HUDEP-2 (cell line): ENCODE measurements at regions not wholly inside any gene's neighbourhood (a gene's known extent, or its start where the extent isn't known, plus 50 kb on each side); places are given as distances from the start of the nearest gene placed in this dataset.

Experiments
- DNase-seq, 76 experiments: peaks; one replicate each; lab custom pipeline; 2025; ENCODE audit not compliant: unreplicated experiment in 76 of 76; lab: John Stamatoyannopoulos, UW

DNA sequence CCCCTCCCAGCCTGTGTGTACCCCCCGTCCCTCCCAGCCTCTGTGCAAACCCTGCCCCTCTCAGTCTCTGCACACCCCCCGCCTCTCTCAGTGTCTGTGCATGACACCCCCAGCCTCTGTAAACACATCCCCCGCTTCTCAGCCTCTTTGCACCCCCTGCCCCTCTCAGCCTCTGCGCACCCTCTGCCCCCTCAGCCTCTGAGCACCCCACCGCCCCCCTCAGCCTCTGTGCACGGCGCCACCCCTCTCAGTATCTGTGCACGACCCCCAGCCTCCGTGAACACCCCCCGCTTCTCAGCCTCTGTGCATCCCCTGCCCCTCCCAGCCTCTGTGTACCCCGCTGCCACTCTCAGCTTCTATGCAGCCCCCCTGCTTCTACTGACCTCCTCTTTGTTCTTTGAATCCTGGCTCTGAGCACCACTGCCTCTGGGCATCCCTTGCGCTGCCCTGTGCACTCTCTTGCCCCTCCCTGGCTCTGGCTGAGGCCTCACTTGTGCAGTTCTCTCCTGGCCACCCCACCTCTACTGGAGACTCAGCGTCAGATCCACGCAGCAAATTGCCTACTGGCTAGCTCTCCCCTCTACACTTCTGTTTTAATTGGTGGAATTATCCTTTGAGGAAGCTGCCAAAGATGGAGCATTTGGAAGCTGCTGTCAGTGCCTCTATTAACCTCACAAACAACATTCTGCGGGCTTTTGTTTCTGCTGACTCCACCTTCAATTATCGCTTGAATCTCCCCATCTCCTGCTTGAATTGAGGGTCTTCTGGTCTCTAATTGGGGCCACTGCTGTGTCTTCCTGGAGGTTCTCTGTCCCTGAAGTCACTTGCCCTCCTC lies 838.6 kb downstream of the TBC1D22A start:
- no peak for DNase-seq

DNA sequence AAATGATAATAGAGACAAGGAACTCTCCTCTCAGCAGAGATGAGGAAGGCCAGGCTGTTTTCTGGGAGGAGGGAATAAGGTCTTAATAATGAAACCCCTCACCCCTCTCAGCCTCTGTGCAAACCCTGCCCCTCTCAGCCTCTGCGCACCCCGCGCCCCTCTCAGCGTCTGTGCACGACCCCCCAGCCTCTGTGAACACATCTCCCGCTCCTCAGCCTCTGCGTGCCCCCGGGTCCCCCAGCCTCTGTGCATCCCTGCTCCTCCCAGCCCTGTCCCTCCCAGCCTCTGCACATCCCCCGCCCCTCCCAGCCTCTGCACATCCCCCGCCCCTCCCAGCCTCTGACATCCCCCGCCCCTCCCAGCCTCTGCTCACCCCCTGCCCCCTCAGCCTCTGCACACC lies 837.8 kb downstream of the TBC1D22A start:
- no peak for DNase-seq

DNA sequence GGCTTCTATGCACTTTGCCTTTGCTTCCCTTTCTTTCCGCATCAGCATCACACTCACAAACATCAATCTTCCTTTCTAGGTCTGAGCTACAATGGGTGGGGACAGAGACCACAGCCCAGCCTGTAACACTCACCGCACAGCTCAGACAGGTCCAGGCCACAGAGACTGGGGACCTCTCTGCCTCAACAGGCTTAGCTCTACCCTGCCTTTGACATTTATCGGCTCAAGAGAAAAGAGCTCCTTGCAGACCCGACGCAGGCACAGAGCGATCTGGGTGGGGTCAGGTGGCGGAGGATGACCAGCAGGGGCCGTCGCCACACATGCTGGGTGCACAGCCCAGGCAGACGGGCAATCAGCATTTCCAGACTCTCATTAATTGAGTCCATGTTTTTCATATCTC lies 837.3 kb downstream of the TBC1D22A start:
- no peak for DNase-seq

DNA sequence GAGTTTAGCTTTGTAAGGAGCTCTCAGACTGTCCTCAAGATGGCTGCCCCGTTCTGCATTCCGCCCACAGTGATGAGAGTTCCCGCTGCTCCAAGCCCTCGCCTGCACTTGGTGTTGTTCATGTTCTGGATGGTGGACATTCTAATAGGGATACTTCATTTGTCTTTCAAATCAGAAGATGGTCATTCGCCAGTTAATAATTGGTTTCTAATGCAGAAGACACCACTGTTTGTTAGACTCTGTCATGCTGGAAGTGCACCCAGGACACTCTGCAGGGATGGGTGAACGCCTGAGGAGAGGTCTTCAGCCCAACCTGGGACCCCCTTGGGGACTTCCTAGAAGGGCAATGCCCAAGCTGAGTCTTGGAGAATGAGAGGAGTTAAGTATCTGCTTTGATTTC lies 836.4 kb downstream of the TBC1D22A start:
- DNase-seq, result no peak

DNA sequence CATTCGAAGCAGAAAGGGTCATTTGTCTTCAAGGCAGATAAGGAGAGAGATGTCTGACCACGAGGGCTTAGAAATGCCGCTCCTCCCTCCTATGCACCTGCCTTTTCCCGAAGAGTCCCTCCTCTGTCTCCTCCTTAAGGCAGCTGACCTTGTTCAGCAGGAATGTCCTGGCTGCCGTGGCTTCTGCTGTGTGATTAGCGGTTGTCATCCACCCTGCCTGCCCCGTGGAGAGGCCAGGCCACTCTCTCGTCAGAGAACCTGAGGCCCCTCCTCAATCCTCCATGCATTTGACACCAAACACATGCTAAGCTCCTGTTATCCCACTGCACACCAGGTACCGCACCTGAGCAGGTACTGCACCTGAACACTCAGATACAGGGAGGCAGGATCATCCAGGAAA lies 834.6 kb downstream of the TBC1D22A start:
- DNase-seq, result no peak

DNA sequence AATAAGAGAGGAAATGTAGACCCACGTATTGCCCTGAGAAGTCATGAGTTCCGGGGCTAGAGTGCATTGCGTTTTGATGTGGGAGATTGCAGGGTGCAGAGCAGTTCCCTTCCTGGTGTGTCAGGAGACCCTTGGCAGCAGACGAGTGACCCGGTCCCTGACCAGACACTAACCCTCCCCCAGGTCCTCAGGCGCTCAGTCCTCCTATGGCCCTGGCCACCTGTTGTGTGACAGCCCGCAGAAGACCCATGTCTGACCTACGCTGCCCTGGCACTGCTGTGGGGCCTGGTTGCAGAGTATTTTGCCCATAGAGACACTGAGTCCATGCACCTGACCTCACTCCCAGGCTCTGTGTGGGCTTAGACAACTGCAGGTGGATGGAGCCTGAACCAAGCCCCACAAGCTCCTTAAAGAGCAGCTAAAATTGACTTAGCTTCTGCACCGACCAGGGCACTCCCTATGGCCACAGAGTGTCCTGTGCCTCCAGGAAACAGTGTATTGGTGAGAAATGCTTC lies 833.8 kb downstream of the TBC1D22A start:
- no peak for DNase-seq

DNA sequence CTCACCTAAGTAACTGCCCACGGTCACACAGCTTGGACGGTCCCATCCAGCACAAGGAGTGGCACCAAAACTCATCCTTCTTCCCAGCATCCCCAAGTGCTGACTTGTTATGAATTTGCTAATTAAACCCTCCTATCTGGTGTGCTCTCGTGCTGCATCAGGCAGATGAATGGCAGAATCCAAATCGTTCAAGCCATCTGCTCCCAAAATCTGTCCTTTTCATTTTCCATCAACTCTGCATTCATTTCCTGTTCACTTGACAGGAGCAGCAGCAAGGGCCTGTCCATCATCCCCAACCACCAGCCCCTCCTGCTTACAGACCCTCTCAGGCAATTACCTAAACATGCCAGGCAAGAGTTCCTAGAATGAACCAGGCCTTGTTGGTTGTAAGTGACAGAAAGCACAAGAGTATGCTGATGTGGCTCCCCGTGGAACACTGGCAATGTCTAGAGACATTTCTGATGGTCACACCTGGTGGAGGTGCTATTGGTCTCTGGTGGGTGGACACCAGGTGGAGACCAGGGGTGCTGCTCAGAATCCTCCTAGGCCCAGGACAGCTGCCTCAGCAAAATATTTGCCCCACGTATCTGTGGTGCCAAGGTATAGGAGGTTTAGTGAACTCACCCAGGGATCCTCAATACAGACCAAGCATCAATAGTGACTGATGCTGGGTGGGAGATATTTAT lies 832.5 kb downstream of the TBC1D22A start:
- DNase-seq, result no peak

DNA sequence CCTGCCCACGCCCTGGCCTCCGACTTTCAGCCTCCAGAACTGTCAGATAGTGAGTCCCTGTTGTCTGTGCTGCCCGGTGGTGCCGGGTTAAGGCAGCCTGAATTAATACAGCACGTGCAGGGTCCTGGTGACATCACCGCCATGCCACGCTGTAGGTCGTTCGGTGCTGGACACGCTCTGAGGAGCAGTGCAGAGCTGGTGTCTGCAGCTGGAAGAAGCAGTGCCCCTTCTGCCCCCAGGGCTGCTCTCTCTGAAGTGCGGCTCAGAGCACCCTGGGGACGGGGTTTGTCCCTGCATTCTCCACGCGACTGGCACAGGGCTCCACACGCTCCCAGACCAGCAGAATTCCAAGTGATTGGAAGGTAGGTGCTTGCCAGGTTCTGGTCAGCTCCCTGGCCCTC lies 831.5 kb downstream of the TBC1D22A start:
- no peak for DNase-seq

DNA sequence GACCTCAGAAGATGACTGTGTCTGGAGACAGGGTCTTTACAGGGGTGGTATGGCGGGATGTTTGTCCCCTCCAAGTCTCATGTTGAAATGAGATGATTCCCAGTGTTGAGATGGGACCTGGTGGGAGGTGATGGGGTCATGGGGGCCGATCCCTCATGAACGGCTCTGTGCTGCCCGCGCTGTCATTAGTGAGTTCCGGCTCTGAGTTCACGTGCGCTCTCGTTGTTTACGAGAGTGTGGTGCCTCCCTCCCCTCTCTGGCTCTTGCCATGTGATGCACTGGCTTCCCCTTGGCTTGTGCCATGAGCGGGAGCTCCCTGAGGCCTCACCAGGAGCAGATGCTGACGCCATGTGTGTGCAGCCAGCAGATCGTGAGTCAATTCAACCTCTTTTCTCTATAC lies 830.8 kb downstream of the TBC1D22A start:
- no peak for DNase-seq

DNA sequence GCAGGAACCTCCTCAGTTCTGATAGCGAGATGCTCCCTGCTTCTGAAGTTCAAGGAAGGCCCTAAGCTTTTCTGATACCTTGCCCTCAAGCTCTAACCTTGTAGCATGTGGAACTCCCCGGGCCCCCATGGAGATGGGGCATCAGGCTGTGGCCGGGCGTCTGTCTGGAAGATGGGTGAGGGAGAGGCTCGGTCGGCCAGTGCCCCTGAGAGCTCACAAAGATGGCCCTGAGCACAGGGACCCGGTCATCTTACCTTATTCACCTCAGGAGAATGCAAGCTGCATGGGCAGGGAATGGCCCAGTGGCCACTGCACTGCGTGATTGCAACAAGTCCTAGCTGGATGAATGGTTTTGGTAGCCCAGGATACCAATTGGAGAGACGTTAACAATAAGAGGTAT lies 830.3 kb downstream of the TBC1D22A start:
- DNase-seq, result no peak

DNA sequence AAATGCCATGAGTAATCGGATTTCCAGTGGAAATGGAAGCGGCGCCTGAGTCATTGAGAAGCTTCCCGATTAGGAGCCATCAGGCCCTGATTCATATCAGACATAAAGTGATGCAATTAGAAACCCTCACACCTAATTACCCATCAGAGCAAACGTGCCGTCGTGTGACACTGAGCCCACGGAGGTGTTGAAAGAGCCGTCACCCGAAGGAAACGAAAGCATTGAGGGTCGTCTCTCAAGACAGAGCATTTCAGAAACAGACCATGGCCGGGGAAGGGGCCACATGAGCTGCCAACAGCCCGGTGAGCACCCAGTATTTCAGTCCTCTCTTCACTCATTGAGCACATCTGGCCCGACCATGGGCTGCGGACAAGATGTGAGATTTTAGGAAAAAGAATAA lies 829.3 kb downstream of the TBC1D22A start:
- DNase-seq, result no peak

DNA sequence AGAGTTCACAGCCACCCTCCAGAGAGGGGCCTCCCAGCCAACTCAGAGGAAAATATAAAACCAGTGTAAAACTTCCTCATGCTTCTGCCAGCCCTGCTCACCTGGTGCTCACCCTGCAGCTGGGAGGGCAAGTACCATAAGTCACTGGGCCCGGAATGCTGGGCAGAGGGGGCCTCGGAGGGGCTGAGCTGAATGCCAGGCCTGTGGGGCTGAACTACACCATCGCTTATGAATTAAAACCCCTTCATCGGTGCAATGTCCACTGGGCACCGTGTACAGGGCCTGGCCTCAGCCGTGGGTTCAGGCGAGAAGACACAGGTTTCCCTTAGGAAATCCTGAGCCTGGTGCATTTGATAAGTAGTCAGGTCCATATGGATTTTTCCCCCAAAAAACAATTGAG lies 828.6 kb downstream of the TBC1D22A start:
- DNase-seq, result no peak

DNA sequence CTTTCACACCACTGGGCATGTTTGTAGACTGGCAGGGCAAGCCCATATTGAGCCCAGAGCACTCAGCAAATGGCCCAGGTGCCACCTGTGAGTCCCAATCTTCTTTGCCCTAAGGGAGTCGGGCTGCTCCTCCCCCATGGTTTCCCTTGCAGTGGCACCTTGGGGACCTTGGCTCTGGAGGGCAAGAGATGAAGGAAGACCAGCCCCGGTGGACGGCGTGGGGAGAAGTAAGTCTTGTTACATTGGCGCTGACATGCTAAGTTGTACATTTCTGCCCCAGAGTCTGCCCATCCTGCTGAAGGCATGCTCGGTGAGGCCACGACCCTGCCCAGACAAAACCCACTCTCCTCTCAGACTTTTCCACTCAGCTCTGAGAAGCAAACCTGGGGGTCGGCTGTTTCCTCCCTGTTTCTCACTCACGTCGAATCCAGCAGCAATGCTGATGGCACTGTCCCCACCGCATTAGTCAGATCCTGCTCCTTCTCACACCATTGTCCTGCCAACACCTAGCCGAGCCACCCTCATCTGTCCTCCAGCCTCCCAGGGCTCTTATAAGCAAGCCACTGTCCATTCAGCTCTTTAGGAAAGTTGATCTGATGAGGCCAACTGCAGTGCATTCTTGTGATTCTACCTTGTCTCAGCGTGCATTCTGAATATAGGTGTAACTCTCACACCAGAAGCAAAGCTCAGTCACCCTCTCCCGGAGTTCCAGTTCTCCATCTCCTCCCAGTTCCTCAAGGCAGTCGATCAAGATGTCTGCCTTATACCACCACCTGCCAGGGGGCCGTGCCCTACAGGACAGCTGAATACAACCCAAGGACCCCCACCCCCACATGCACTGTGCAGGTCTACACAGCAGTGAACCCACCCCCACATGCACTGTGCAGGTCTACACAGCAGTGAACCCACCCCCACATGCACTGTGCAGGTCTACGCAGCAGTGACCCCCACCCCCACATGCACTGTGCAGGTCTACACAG lies 827.1 kb downstream of the TBC1D22A start:
- DNase-seq, result no peak

DNA sequence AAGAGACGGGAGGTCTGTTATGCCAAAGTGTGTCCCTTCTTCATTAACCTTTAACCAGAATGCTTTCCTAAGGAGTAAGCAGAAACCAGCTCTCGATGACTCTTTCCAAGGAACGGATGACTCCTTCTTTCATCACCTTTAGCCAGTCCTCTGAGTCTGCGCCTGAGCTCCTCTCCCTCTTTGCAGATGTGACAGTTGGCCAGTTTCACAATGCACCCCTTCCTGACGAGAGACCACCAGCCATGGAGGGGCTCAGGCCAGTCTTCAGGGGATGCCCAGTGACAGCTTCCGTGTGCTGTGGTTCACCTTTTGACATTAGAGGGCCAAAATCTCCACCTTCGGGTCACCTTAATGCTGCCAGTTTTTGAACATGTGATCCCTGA lies 826.1 kb downstream of the TBC1D22A start:
- DNase-seq, result no peak

DNA sequence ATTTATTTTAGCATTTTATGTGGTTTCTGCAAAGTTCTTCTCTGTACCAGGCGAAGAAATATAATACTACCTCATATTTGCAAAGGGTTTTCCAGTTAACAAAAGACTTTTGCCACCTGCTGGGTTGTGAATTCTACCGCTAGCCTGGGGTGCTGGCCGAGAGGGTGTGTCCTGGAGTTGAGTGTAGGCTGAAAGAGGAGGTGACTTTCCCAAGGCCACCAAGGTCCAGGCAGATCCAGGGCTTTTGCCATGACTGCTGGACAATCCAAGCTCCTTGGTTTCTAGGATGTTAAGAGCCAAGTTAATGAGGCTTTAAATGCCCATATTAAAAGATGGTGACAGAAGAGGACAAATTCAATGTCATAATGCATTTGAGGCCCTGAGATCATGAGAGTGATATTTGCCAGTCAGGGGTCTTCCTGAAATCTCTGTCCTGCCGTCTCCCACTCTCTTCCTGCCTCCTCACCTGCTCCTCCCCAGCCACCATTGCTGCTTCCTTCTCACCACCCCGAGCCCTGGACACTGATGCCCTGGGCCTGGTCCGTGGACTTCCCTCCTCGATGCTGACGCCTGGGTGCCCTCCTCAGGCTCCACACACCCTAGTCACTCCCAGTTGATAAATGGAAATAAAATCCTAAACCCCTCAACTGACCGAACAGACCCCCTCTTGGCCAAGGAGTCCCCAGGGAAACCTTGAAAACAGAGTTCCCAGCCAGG lies 825.6 kb downstream of the TBC1D22A start:
- DNase-seq, result no peak

DNA sequence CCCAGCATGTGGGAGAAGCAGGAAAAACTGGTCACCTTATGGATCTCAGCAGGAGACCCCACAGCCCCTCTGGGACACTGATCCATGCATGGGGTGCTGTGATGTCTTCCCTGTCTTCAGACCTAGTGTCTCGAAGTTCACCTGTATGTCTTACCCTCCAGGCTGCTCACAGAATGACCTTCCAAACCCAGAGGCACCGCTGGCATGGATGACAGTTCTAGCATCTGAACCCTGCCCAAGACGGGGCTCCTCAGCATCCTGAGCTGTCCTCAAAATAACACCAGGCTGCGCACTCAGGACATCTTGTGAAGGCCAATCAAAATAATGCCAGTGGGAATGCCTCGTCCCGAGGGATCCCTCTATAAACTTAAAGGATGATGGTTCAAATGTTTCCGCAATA lies 824.9 kb downstream of the TBC1D22A start:
- no peak for DNase-seq

DNA sequence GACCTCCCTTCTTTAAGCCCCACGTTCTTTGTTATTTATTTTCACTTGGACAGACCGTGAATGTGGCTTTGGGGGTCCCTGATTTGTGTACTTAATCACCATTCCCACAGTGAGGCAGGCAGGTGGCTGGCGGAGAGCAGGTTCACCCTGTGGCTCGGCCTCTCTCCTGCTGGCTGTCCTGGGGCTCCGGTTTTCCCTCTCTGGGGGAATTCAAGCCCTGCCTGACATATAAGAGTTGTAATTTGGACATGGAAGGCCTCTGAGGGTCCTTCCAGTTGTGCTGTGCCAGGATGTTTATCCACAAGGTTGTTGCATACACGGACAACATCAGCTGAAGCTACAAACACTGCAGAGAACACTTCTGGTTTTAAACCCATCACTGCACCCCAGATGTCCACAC lies 824.5 kb downstream of the TBC1D22A start:
- no peak for DNase-seq

DNA sequence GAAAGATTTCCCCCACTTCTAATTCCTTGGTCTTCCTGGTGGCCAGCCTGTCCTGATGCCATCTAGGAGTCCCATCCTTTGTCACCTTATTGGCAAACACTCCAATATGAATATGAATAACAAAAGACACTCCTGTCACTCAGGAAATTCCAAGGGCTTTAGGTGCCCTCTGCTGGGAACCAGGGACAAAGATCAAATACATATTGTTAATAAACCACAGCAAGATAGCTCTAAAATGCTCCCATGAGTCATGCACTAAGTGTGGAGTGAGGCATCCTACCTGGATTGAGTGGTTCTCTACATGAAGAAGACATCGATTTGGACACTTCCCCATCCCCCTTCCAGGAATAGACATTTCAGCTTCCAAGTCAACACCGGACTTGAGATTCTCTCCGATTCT lies 823.6 kb downstream of the TBC1D22A start:
- no peak for DNase-seq

DNA sequence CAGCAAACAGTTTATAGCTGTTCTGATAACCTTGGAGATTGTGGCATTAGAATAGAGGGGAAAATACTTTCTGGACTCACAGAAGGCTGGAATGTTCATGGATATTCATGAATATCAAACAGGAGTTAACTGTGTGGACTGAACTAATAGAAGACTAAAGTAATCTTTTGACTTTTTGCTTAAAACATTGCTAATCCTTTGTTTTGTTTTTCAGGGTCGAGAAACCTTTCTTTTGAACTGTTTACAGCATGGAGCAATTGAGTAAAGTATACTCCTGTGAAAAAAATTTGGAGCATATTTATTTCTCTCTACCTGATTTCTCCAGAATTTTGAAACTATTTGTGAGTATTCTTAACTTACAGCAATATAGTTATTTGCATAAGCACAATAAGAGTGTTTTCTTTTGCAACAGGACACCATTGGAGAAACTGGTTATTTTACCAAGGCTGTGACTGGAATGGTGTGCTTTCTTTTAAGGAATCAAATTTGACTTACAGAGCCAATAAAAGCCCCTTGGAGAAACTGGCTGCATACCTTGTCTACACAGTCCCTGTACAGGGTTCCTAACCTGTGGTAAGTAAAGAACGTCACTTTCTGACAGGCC lies 821.6 kb downstream of the TBC1D22A start:
- DNase-seq, result no peak

DNA sequence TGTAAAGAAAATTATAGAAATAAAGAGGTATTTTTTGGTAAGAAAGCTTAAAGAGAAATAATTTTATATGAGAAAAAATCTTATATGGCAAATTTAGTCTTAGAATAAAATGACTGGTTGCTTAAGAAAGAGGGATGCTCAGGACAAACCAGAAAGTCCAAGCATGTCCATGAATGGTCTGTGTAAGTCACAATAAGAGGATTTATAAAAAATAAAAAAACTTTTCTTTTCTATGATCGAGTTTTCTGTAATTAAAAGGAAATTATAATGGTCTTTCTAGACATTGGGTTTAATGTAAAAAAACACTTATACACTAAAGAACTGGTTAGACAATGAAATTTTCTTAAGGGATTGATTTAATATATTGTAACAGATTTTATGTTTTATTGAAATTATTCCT lies 819.6 kb downstream of the TBC1D22A start:
- no peak for DNase-seq
